ENCODE measurements at regions not wholly inside any gene's neighbourhood (a gene's known extent, or its start where the extent isn't known, plus 50 kb on each side); places are given as distances from the start of the nearest gene placed in this dataset.

DNA sequence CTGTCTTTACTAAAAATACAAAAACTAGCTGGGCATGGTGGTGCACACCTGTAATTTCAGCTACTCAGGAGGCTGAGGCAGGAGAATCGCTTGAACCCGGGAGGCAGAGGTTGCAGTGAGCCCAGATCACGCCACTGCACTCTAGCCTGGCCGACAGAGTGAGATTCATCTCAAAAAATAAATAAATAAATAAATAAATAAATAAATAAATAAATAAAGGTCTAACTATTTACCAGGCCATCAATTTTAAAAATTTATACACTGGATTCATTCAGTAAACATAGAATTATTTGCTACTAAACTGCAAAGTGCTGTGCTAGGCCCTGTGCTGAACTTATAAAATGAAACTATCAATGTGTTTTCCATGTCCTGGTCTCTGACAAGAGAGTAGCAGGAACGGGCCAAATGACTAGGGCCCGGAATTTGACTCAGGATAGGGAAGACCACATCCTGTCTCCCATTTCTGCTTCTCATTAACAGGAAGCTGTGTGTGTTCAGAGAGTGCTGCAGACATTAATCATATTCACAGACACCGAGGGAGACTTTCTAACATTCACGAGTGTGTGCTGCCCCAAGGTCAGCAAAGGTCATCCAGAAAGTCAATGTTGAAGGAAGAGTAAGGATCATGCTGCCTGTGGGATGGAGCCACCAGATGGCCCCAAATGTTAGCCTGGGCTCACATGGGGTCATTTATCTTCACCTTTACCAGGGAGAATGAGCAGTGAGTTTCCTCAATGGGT is 95.8 kb downstream of the SPP2 start:
- no peak for DNase-seq

GRCh38 chr2:234145511-234145910 is 95.0 kb downstream of the SPP2 start:
- DNase-seq: no peak

DNA sequence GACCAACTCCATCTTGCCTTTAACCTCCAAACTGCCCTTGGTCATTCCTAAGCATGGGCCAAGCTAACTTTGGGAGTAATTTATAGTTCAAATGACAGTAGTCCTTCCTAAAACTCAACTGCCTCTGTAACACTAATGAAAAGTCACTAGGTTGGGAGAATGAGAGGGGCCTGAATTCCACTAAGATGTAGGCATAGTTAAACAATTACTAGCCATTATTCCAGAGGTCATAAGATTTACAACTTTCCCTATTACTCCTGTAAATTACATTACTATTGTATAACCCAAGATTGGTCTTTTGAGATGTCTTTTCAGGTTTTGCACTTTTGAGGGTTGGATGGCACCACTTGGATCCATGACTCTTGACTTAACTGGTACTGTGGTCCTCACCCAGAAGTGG is 94.6 kb downstream of the SPP2 start:
- no peak for DNase-seq

DNA sequence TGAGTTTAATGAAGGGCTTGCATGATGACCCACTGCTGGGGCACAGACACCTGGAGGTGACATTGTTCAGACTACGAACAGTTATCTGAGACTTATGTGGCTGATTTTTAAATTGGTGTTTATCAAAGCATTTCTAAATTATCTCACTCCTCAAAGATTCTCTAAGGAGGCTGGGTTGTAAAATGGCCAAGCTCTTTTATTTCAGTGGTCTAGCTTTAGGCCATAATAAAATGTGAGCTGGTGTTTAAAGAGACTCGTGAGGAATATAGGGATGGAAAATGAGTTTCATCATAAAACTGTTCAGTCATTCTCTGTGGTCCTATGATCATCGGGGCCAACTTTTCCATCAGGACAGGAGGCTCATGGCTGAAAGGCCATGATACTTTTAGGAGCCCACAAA is 93.4 kb downstream of the SPP2 start:
- DNase-seq: no peak

DNA sequence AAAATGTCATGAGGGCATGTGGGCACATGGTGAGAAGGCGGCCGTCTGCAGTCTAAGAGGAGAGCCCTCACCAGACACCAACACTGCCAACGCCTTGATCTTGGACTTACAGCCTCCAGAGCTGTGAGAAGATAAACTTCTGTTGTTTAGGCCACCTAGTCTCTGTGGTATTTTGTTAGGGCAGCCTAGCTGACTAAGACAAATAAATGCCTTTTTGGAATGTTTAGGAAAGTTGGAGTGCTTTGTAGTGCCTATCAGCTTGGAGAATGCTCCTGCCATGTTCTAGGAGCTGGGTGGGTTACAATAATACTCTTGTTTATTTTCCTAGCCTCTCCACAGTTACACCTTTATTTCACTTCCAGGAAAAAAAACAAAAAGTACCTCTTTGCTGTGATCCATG is 92.0 kb downstream of the SPP2 start:
- DNase-seq: no peak

DNA sequence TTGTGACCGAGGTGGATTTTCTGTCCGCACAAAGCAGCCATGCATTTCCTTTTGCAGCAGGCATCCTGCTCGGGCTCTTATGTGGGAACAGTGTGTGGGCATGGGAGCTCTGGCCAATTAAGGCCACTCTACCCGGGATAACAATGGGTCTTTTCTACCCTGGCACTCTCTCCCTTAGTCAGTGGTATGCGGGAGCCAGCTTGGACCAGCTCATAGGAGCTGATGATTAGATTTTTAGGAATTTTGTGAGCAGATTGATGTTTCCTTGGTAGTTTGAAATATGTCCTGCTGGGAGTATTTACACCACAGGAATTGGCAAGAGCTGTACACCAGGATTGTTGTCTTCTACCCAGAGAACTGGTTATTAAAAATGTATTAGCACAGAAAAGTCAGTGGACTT is 89.3 kb downstream of the SPP2 start:
- no peak for DNase-seq

- no peak for DNase-seq
These were observed 88.3 kb downstream of the SPP2 start for GRCh38 chr2:234138836-234139235.

DNA sequence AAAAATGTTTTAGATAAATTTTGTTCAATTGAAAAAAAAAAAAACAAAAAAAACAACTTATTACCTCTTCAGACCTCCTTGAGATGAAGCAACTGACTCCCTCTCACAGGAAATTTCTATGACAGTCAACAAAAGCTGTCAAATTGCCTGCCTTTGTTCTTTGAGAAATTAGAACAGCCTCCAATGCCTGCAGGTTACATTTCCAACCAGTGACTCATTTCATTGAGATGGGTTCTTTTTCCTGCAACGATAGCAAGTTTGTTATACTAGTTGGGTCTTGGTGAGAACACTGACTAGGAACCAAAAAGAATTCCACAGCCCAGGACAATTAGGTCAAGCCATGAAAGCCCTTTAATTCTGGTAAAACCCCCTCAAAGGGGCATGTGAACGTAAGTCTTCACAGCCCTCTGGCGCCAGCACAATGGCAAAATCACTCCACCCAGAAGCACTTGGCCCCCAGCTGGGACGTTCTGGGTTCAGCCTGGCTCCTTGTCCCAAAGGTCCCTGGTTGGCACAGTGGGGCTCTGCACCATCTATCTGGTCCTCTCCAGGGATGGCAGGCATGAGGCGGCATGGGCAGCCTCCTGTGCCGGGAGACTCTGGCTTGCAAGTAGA is 87.0 kb downstream of the SPP2 start:
- DNase-seq: no peak

- DNase-seq: no peak
These were observed 86.0 kb downstream of the SPP2 start for GRCh38 chr2:234136461-234136860.

GRCh38 chr2:234135750-234136221 is 85.3 kb downstream of the SPP2 start:
- peak; percentile 66 to 68 for DNase-seq

GRCh38 chr2:234134496-234134895 is 84.0 kb downstream of the SPP2 start:
- no peak for DNase-seq

- no peak for DNase-seq
These were observed 82.5 kb downstream of the SPP2 start for GRCh38 chr2:234133004-234133403.

GRCh38 chr2:234130777-234131181 is 80.3 kb downstream of the SPP2 start:
- no peak for DNase-seq

DNA sequence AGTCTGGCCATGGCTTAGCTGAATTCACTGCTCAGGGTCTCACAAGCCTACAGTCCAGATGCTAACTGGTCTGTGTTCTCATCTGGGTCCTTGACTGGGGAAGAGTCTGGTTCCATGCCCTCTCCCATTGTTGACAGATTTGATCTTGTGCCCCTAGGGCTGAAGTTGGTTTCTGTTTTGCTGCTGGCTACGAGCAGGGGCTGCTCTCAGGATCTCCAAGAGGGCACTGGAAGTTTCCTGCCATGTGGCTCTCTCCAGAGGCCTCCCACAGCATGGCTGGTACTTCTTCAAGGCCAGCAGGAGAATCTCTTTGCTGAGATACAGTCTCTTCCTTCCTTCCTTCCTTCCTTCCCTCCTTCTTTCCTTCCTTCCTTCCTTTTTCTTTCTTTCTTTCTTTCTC is 78.1 kb downstream of the SPP2 start:
- DNase-seq: no peak

Measured in activated T-cell treated with anti-CD3 and anti-CD28 coated beads, Interleukin-2, amount 50 U/mL, for 48 hours (primary cell).